Tongue (tissue), 1 donor: ENCODE measurements at regions not wholly inside any gene's neighbourhood (a gene's known extent, or its start where the extent isn't known, plus 50 kb on each side); places are given as distances from the start of the nearest gene placed in this dataset.
"Not testable (repeated sequence)": the region's sequence is repeated elsewhere in the genome, so short reads cannot be mapped to it uniquely, and the experiment has no call there.

Experiments used
- DNase-seq: peaks from one replicate; pipeline ENCODE4 v3.0.0-alpha.2; 2015

- DNase-seq = no peak
Measured at GRCh38 chrX:1140236-1140681, 72.2 kb downstream of the CRLF2 start.

- DNase-seq = no peak
Measured at GRCh38 chrX:1139185-1139500, 73.3 kb downstream of the CRLF2 start.

GRCh38 chrX:1138476-1139184 is 73.8 kb downstream of the CRLF2 start:
- DNase-seq = no peak

- DNase-seq = no peak
Measured at GRCh38 chrX:1137531-1137930, 74.9 kb downstream of the CRLF2 start.

- DNase-seq = not testable (repeated sequence)
Measured at GRCh38 chrX:1136582-1136981, 75.9 kb downstream of the CRLF2 start.

- DNase-seq = no peak
Measured at GRCh38 chrX:1134976-1135375, 77.5 kb downstream of the CRLF2 start.

- no peak for DNase-seq
Measured at GRCh38 chrX:1134156-1134555, 78.3 kb downstream of the CRLF2 start.

GRCh38 chrX:1126738-1127137 is 85.7 kb downstream of the CRLF2 start:
- DNase-seq = no peak

- DNase-seq = no peak
Measured at GRCh38 chrX:1124531-1124930, 87.9 kb downstream of the CRLF2 start.

GRCh38 chrX:1122851-1123250 is 89.6 kb downstream of the CRLF2 start:
- not testable (repeated sequence) for DNase-seq

- DNase-seq = no peak
Measured at GRCh38 chrX:1119275-1119674, 93.2 kb downstream of the CRLF2 start.

GRCh38 chrX:1118572-1119199 is 93.8 kb downstream of the CRLF2 start:
- no peak for DNase-seq

GRCh38 chrX:1115411-1115810 is 97.0 kb downstream of the CRLF2 start:
- not testable (repeated sequence) for DNase-seq

GRCh38 chrX:1112321-1112720 is 100.1 kb downstream of the CRLF2 start:
- no peak for DNase-seq

- DNase-seq = no peak
Measured at GRCh38 chrX:1111601-1112300, 100.7 kb downstream of the CRLF2 start.

- no peak for DNase-seq
Measured at GRCh38 chrX:1109580-1110119, 102.8 kb downstream of the CRLF2 start.

GRCh38 chrX:1108501-1109445 is 103.7 kb downstream of the CRLF2 start:
- DNase-seq = no peak

GRCh38 chrX:1106478-1107210 is 105.8 kb downstream of the CRLF2 start:
- no peak for DNase-seq

GRCh38 chrX:1105671-1106419 is 106.6 kb downstream of the CRLF2 start:
- DNase-seq = no peak

GRCh38 chrX:1105031-1105430 is 107.4 kb downstream of the CRLF2 start:
- not testable (repeated sequence) for DNase-seq

- DNase-seq = no peak
Measured at GRCh38 chrX:1103360-1103759, 109.1 kb downstream of the CRLF2 start.
